ENCODE measurements at regions not wholly inside any gene's neighbourhood (a gene's known extent, or its start where the extent isn't known, plus 50 kb on each side); places are given as distances from the start of the nearest gene placed in this dataset.
"Not testable (repeated sequence)": the region's sequence is repeated elsewhere in the genome, so short reads cannot be mapped to it uniquely, and the experiment has no call there.

DNA sequence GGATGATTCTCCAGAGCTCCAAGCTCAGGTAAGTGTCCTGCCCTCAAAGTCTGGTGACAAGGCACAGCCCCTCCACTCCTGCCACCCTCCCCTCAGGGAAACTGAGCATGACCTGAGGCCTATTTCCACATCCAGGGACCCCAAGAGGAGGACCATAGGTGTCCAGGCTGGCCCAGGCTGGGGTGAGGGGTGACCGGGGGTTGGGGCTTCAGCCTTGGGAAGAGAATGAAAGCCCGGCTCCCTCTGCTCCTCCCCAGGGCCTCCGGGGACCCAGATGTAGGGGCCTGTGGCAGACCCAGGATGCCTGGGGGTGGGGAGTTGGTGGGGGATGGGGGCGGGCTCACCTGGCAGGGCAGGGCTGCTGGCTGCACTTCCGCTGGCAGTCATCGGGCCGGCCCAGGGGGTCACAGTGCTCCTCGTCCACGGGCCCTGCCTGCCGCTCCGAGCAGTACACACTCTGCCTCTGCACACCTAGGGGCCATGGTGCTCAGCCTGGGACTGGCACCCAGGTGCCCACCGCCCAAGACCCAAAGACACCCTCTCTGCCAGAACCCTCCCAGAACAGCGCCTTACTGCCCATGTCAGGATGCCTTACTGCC, 116.5 kb upstream of the AKAP13 start:
- H3K27ac ChIP-seq, result not testable (repeated sequence)

DNA sequence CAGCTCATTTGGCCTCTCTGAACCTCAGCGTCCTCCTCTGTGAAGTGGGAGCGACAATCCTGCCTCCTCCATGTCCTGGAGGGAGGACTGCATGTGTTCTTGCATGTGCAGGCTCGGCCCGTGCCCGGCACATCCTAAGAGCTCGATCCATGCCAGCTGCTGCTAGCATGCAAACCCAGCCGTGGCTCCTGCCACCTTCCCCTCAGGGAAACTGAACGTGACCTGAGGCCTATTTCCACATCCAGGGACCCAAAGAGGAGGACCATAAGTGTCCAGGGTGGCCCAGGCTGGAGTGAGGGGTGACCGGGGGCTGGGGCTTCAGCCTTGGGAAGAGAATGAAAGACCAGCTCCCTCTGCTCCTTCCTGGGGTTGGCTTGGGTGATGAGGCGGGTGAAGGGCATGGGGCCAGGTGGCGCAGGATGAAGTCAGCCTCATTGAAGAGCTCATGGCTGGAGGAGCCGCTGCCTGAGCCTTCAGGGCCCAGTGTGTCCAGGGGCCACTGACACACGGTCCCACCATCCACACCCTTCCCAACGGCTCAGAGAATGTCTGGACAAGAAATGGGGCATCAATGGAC, 115.7 kb upstream of the AKAP13 start:
- H3K27ac ChIP-seq, result not testable (repeated sequence)

DNA sequence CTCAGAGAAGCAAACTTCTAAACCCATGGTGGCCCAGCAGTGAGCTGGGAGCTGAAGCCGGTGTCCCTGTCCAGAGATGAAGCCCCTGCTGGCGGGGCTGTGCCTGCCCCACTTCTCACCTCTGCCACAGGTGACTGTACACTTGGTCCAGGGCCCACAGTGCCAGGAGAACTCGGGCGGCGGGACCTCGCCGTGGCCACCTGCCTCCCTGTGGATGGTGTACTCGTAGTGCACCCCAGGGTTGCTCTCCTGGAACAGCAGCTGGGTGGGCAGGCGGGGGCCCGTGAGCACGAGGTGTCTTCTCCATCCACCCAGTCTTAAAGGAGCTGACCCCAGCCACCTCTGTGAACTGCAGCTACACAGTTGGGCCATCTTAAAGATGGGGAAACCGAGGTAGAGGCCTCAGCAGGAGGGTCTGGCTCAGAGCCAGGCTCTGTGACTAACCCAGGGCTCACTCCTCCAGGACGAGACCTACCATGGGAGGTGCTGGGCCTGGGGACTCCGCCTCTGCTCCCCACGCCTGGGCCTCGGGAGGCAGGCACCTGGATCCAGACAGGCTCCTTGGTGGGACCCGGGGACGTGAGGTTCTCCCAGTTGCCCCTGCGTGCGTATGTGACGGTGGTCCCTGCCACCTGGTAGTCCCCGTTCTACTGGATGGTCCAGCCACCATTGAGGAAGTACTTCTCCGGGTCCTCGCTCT, 113.1 kb upstream of the AKAP13 start:
- not testable (repeated sequence) for H3K27ac ChIP-seq

DNA sequence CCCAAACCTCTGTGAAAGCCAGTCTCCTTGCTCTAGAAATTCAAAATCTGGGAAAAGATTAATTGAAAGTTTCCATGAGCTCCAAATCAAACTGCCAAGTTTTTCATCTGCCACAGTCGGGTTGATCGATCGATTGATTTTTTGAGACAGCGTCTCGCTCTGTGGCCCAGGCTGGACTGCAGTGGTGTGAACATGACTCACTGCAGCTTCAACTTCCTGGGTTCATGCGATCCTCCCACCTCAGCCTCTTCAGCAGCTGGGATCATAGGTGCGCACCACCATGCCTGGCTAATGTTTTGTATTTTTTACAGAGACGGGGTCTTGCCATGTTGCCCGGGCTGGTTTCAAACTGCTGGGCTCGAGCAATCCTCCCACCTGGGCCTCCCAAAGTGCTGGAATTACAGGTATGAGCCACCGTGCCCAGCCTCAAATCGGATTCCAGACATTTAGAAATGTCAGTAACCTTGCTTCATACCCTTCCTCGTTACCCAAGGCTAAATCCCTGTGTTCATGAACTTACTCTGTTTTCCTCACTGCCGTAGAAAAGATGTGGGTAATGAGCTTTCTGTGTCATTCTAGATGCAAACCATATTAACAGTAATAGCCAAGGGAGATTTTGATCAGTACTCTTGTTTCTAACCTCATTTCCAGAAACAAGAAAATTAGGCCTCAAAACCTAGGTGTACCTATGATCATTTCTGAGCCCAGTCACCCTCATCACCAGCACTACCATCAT, 105.9 kb upstream of the AKAP13 start:
- no peak overlapping the region for H3K27ac ChIP-seq
- TF ChIP-seq, protein P1, sequence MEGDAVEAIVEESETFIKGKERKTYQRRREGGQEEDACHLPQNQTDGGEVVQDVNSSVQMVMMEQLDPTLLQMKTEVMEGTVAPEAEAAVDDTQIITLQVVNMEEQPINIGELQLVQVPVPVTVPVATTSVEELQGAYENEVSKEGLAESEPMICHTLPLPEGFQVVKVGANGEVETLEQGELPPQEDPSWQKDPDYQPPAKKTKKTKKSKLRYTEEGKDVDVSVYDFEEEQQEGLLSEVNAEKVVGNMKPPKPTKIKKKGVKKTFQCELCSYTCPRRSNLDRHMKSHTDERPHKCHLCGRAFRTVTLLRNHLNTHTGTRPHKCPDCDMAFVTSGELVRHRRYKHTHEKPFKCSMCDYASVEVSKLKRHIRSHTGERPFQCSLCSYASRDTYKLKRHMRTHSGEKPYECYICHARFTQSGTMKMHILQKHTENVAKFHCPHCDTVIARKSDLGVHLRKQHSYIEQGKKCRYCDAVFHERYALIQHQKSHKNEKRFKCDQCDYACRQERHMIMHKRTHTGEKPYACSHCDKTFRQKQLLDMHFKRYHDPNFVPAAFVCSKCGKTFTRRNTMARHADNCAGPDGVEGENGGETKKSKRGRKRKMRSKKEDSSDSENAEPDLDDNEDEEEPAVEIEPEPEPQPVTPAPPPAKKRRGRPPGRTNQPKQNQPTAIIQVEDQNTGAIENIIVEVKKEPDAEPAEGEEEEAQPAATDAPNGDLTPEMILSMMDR (IDR thresholded peaks at IDR 0.05), result no peak
- no peak for TF ChIP-seq ZFX (IDR thresholded peaks at IDR 0.05; ENCODE audit: borderline replicate concordance)

DNA sequence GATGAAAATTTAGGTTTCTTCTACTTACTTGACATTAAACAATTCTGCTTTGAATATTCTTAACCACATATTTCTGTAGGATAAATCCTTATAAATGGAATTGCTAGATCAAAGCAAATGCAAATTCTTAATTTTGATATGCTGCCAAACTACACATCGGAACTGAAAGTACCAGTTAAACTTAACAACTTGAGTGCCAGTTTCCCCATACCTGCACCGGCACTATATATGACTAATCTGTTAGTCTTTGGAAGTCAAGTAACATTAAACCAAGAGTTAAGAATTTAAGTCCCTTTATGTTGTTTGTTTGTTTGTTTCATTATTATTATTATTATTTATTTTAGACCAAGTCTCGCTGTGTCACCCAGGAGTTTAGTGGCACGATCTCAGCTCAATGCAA, 103.9 kb upstream of the AKAP13 start:
- H3K27ac ChIP-seq, result no peak overlapping the region
- TF ChIP-seq, protein P1 (IDR thresholded peaks at IDR 0.05), result no peak
- TF ChIP-seq ZFX (IDR thresholded peaks at IDR 0.05; ENCODE audit: borderline replicate concordance), result no peak

DNA sequence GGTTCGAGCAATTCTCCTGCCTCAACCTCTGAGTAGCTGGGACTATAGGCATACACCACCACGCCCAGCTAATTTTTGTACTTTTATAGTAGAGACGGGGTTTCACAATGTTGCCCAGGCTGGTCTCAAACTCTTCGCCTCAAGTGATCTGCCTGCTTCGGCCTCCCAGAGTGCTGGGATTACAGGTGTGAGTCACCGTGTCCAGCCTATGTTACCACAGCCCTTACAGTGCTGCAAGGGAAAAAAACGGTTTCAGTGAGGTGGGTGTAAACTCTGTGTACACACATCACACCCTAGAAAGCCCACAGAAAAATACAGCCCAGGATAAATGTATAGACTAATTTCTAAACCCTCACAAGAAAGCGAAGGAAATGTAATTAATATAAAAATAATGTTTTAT, 103.5 kb upstream of the AKAP13 start:
- no peak overlapping the region for H3K27ac ChIP-seq
- TF ChIP-seq ZFX (IDR thresholded peaks at IDR 0.05; ENCODE audit: borderline replicate concordance), result no peak
- TF ChIP-seq, protein P1 (IDR thresholded peaks at IDR 0.05), result no peak

DNA sequence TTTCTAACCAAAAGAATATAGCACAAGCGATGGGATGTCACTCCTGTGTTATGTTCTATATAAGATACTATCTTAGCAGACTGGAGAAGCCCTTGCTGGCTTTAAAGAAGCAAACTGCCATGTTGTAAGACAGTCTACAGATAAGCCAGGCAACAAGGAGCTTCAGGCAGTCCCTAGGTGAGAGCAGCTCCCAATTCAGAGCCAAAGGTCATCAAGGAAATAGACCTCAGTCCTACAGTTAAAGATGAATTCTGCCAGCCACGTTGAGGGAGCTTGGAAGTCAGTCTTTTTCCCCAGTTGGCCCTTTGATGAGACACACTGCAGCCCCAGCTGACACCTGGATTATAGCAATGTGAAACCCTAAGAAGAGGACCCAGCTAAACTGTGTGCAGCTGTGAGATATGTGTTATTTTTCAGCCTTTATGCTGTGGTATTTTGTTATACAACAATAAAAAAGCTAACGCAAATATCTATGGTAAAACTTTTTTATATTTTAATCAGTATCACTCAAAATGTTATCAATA, 102.5 kb upstream of the AKAP13 start:
- TF ChIP-seq ZFX (IDR thresholded peaks at IDR 0.05; ENCODE audit: borderline replicate concordance), result no peak
- TF ChIP-seq, protein P1 (IDR thresholded peaks at IDR 0.05), result no peak

DNA sequence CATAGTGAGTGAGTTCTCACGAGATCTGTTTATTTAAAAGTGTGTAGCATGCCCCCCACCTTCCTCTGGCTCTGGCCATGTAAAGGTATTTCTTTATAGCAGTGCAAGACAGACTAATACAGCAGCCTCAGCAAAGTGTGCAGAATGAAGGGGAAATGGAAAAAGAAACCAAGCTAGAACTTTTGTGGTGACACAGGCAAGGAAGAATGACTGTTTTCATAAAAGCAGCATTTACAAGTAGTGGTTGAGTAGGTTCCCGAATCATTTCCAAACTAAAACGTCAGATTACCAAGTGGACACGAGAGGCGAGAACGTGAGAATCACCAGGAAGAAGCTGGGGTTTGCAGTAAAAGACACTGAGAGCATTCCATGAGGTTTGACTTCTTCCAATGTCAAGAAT, 100.2 kb upstream of the AKAP13 start:
- no peak for TF ChIP-seq ZFX (IDR thresholded peaks at IDR 0.05; ENCODE audit: borderline replicate concordance)
- TF ChIP-seq, protein P1 (IDR thresholded peaks at IDR 0.05), result no peak
- no peak overlapping the region for H3K27ac ChIP-seq

More for the DNA sequence above, 102.5 kb upstream of the AKAP13 start:
- no peak overlapping the region for H3K27ac ChIP-seq
